ENCODE measurements at regions not wholly inside any gene's neighbourhood (a gene's known extent, or its start where the extent isn't known, plus 50 kb on each side); places are given as distances from the start of the nearest gene placed in this dataset.

DNA sequence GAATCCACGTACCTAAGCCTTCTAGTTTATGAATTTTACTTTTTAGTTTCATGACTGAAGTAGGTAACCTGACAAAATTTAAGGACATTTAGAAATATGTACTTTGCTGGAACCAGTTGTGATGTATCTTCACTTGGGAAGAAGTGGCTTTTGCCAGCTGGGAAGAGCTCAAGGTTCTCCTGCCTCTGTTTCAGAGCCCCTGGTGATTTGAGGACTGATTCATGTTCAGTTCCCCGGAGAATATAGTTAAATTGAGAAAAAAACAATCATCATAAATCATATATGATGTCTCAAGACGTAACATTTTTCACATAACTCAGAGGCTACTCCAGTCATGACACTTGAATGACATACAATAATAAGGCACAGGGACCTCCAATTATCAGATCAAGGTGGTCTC lies 473.4 kb downstream of the EPHA3 start:
- Histone ChIP-seq H3K27ac (ENCODE audit: low read depth, low read length) (no peak overlapping the region), H3K79me2 (ENCODE audit: control insufficient read depth in 1 of 2, insufficient read depth in 2 of 2, low read length in 2 of 2) (no peaks in the 10 kb centered on the region), H2BK15ac (ENCODE audit: low read length) (no peak overlapping the region), H3K23me2 (ENCODE audit: low read depth, low read length) (no peaks in the 10 kb centered on the region), H2BK5ac (ENCODE audit: low read depth, low read length) (no peak overlapping the region), H2BK120ac (replicated peaks; ENCODE audit: low read depth, low read length) (no peak overlapping the region), H3K79me1 (ENCODE audit: low read depth, low read length) (no peaks in the 10 kb centered on the region), H2AK5ac (ENCODE audit: low read depth, low read length) (no peak overlapping the region), H3K4me3 (ENCODE audit: extremely low read depth in 1 of 4, insufficient read depth in 2 of 4, low read depth in 3 of 4, low read length in 4 of 4) (no peak overlapping the region), H2BK12ac (ENCODE audit: low read depth, low read length) (no peak overlapping the region), H3K23ac (ENCODE audit: insufficient read length) (no peak overlapping the region), H2BK20ac (ENCODE audit: low read length) (no peak overlapping the region), H4K20me1 (replicated peaks in 1 of 2; ENCODE audit: control insufficient read depth in 1 of 2, insufficient read depth in 2 of 2, low read length in 2 of 2) (no peaks in the 10 kb centered on the region), H3K9me3 (ENCODE audit: insufficient read depth in 2 of 2, low read depth in 1 of 2, low read length in 1 of 2) (no peaks in the 10 kb centered on the region), H3K9ac (replicated peaks in 1 of 4; ENCODE audit: extremely low read depth in 1 of 4, low read depth in 3 of 4, low read length in 3 of 4) (no peak overlapping the region), H3K4me2 (ENCODE audit: insufficient read depth in 1 of 2, low read depth in 2 of 2, low read length in 2 of 2) (no peak overlapping the region), H3K56ac (replicated peaks; ENCODE audit: insufficient read length, low read depth, low read length) (no peak overlapping the region), H3K36me3 (ENCODE audit: control insufficient read depth in 2 of 4, insufficient read depth in 4 of 4, low read length in 3 of 4) (no peaks in the 10 kb centered on the region), H2AFZ (ENCODE audit: low read length) (no peak overlapping the region), H4K8ac (ENCODE audit: extremely low read depth, insufficient read depth, low read length) (no peak overlapping the region), H3K4me1 (replicated peaks in 1 of 4; ENCODE audit: control insufficient read depth in 3 of 4, insufficient read depth in 4 of 4, low read length in 3 of 4) (no peaks in the 10 kb centered on the region), H3K18ac (ENCODE audit: extremely low read depth, low read length) (no peak overlapping the region), H3K14ac (ENCODE audit: insufficient read length) (no peak overlapping the region), H4K91ac (replicated peaks; ENCODE audit: insufficient read length, low read length) (no peak overlapping the region), H3K4ac (replicated peaks; ENCODE audit: insufficient read length, low read depth, low read length) (no peak overlapping the region), H3K27me3 (replicated peaks in 1 of 4; ENCODE audit: control insufficient read depth in 3 of 4, extremely low read depth in 1 of 4, insufficient read depth in 3 of 4, low read length in 3 of 4) (no peaks in the 10 kb centered on the region), H4K5ac (ENCODE audit: insufficient read length, low read depth, low read length) (no peak overlapping the region)
- POLR2A ChIA-PET (ENCODE audit: partially characterized antibody): no interaction called here
- TF ChIP-seq SIN3A (conservative IDR thresholded peaks at IDR 0.05 in 1 of 2, IDR thresholded peaks at IDR 0.05 in 1 of 2; ENCODE audit: low read depth in 1 of 2, low read length in 2 of 2) (no peak), BRCA1 (IDR thresholded peaks at IDR 0.05; ENCODE audit: low read depth, low read length) (no peak), CTCF (IDR thresholded peaks at IDR 0.05; ENCODE audit: control extremely low read depth in 1 of 3, insufficient read depth in 1 of 3, low read depth in 1 of 3, low read length in 3 of 3) (no peak), TAF7 (optimal IDR thresholded peaks at IDR 0.05; ENCODE audit: borderline replicate concordance, low read depth, low read length) (no peak), SRF (IDR thresholded peaks at IDR 0.05; ENCODE audit: low read depth, low read length) (no peak), CREB1 (IDR thresholded peaks at IDR 0.05) (no peak), SP4 (IDR thresholded peaks at IDR 0.05; ENCODE audit: low read length) (no peak), SUZ12 (IDR thresholded peaks at IDR 0.05; ENCODE audit: low read length) (no peak)
- TF ChIP-seq, protein P1, sequence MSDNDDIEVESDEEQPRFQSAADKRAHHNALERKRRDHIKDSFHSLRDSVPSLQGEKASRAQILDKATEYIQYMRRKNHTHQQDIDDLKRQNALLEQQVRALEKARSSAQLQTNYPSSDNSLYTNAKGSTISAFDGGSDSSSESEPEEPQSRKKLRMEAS (IDR thresholded peaks at IDR 0.05): no peak
- 87% methylated on average over 3 of the region's 3 CpGs; no CpG with 5 or more reads in 1 of the 2 experiments for WGBS, 2 experiments (ENCODE audit: extremely low coverage in 1 of 2, insufficient coverage in 1 of 2, insufficient read length in 1 of 2, insufficient replicate concordance in 2 of 2, low coverage in 1 of 2, low lambda C conversion rate in 2 of 2, missing lambda C conversion rate in 1 of 2)
- FAIRE-seq (no peak), DNase-seq (ENCODE audit: low read depth in 1 of 2, low spot score in 2 of 2) (no peak)
- CTCF ChIA-PET (ENCODE audit: partially characterized antibody): no interaction called here

Measured in H1 (cell line).